ENCODE measurements at regions not wholly inside any gene's neighbourhood (a gene's known extent, or its start where the extent isn't known, plus 50 kb on each side); places are given as distances from the start of the nearest gene placed in this dataset.

DNA sequence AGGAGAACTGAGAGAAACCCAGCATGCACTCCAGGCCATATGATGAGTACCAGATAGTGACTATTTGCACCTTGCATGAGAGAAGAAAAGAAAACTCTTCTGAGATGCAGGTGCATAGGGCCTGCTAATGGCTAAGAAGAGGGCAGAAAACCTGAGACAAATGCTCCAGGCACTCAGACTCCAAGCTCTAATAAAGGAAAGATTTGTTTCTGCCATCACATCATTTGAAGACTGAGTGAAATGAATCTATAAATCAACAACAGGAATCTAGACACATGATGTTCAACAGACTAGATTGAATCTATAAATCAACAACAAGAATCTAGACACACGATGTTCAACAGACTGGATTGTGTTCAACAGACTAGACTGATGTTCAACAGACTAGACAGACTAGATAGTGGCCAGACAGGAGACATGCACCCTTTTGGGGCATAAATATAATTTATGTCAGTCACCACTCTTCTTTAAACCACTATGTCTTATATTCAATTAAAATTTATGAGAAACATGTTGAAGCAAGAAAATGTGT lies 482.7 kb upstream of the UBE2E3 start (continued):
- TF ChIP-seq YY2 (tag by site-specific recombination; IDR thresholded peaks at IDR 0.05) (no peak), ZNF140 (tag by site-specific recombination; IDR thresholded peaks at IDR 0.05) (no peak), ZNF335 (tag by site-specific recombination; conservative IDR thresholded peaks at IDR 0.05) (no peak), ZBTB8A (tag by site-specific recombination; IDR thresholded peaks at IDR 0.05) (no peak), ZNF175 (tag by site-specific recombination; IDR thresholded peaks at IDR 0.05) (no peak), ZNF416 (tag by site-specific recombination; IDR thresholded peaks at IDR 0.05) (no peak), ZNF155 (tag by site-specific recombination; IDR thresholded peaks at IDR 0.05) (no peak), ZBTB7A (tag by site-specific recombination; IDR thresholded peaks at IDR 0.05; ENCODE audit: low read depth) (no peak), ZNF169 (tag by site-specific recombination; IDR thresholded peaks at IDR 0.05) (no peak)
- TF ChIP-seq, protein P1, sequence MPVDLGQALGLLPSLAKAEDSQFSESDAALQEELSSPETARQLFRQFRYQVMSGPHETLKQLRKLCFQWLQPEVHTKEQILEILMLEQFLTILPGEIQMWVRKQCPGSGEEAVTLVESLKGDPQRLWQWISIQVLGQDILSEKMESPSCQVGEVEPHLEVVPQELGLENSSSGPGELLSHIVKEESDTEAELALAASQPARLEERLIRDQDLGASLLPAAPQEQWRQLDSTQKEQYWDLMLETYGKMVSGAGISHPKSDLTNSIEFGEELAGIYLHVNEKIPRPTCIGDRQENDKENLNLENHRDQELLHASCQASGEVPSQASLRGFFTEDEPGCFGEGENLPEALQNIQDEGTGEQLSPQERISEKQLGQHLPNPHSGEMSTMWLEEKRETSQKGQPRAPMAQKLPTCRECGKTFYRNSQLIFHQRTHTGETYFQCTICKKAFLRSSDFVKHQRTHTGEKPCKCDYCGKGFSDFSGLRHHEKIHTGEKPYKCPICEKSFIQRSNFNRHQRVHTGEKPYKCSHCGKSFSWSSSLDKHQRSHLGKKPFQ (tag by site-specific recombination; IDR thresholded peaks at IDR 0.05), result no peak
- TF ChIP-seq, protein P2, sequence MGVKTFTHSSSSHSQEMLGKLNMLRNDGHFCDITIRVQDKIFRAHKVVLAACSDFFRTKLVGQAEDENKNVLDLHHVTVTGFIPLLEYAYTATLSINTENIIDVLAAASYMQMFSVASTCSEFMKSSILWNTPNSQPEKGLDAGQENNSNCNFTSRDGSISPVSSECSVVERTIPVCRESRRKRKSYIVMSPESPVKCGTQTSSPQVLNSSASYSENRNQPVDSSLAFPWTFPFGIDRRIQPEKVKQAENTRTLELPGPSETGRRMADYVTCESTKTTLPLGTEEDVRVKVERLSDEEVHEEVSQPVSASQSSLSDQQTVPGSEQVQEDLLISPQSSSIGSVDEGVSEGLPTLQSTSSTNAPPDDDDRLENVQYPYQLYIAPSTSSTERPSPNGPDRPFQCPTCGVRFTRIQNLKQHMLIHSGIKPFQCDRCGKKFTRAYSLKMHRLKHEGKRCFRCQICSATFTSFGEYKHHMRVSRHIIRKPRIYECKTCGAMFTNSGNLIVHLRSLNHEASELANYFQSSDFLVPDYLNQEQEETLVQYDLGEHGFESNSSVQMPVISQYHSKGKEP (tag by site-specific recombination; IDR thresholded peaks at IDR 0.05), result no peak

DNA sequence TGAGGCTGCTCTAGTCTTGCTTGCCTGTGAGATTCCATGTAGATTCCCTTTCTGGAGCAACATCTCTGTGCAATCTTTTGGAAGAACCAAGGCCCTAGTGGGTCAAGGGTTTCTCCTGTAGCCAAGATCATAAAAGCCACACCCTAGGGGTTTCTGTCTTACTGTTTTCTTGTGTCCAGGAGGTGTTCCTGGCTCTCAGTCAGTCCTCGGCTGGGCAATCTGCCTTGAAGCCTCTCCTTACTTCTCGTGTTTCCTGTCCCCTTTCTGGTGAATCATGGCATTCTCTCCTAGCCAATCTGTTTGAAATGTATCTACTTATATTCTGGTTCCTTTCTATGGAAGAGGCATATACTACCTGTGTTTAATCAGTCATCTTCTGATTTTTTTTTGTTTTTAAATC lies 484.8 kb upstream of the UBE2E3 start:
- no peaks in the 10 kb centered on the region for H3K4me1 ChIP-seq (ENCODE audit: control insufficient read depth, insufficient read depth, low read length)
- CTCF ChIA-PET, result no interaction called here
- no peaks in the 10 kb centered on the region for H3K36me3 ChIP-seq (ENCODE audit: control insufficient read depth in 2 of 2, insufficient read depth in 1 of 2, low read length in 2 of 2)
- H3K9me3 ChIP-seq (ENCODE audit: control insufficient read depth, insufficient read depth, low read depth, low read length), result no peaks in the 10 kb centered on the region
- H3K4me3 ChIP-seq (ENCODE audit: low read depth, low read length), result no peak overlapping the region
- POLR2A ChIA-PET, result no interaction called here
- no peak overlapping the region for H3K27ac ChIP-seq (ENCODE audit: extremely low read depth, low read depth, low read length)
- TF ChIP-seq ZNF404 (tag by site-specific recombination; IDR thresholded peaks at IDR 0.05) (no peak), GLI2 (tag by site-specific recombination; IDR thresholded peaks at IDR 0.05; ENCODE audit: borderline replicate concordance, low read depth) (no peak), GLI4 (tag by site-specific recombination; IDR thresholded peaks at IDR 0.05) (no peak), SETDB1 (IDR thresholded peaks at IDR 0.05; ENCODE audit: insufficient read length, low read length) (no peak), ZNF112 (tag by site-specific recombination; IDR thresholded peaks at IDR 0.05) (no peak), ZNF660 (tag by site-specific recombination; IDR thresholded peaks at IDR 0.05) (no peak), ZNF558 (tag by site-specific recombination; IDR thresholded peaks at IDR 0.05) (no peak)
- TF ChIP-seq, protein P3, sequence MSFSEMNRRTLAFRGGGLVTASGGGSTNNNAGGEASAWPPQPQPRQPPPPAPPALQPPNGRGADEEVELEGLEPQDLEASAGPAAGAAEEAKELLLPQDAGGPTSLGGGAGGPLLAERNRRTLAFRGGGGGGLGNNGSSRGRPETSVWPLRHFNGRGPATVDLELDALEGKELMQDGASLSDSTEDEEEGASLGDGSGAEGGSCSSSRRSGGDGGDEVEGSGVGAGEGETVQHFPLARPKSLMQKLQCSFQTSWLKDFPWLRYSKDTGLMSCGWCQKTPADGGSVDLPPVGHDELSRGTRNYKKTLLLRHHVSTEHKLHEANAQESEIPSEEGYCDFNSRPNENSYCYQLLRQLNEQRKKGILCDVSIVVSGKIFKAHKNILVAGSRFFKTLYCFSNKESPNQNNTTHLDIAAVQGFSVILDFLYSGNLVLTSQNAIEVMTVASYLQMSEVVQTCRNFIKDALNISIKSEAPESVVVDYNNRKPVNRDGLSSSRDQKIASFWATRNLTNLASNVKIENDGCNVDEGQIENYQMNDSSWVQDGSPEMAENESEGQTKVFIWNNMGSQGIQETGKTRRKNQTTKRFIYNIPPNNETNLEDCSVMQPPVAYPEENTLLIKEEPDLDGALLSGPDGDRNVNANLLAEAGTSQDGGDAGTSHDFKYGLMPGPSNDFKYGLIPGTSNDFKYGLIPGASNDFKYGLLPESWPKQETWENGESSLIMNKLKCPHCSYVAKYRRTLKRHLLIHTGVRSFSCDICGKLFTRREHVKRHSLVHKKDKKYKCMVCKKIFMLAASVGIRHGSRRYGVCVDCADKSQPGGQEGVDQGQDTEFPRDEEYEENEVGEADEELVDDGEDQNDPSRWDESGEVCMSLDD (tag by site-specific recombination; IDR thresholded peaks at IDR 0.05), result no peak
- TF ChIP-seq, protein P4, sequence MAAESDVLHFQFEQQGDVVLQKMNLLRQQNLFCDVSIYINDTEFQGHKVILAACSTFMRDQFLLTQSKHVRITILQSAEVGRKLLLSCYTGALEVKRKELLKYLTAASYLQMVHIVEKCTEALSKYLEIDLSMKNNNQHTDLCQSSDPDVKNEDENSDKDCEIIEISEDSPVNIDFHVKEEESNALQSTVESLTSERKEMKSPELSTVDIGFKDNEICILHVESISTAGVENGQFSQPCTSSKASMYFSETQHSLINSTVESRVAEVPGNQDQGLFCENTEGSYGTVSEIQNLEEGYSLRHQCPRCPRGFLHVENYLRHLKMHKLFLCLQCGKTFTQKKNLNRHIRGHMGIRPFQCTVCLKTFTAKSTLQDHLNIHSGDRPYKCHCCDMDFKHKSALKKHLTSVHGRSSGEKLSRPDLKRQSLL (tag by site-specific recombination; IDR thresholded peaks at IDR 0.05), result no peak
- TF ChIP-seq, protein P5, sequence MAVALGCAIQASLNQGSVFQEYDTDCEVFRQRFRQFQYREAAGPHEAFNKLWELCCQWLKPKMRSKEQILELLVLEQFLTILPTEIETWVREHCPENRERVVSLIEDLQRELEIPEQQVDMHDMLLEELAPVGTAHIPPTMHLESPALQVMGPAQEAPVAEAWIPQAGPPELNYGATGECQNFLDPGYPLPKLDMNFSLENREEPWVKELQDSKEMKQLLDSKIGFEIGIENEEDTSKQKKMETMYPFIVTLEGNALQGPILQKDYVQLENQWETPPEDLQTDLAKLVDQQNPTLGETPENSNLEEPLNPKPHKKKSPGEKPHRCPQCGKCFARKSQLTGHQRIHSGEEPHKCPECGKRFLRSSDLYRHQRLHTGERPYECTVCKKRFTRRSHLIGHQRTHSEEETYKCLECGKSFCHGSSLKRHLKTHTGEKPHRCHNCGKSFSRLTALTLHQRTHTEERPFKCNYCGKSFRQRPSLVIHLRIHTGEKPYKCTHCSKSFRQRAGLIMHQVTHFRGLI (tag by site-specific recombination; IDR thresholded peaks at IDR 0.05), result no peak
- TF ChIP-seq, protein P6, sequence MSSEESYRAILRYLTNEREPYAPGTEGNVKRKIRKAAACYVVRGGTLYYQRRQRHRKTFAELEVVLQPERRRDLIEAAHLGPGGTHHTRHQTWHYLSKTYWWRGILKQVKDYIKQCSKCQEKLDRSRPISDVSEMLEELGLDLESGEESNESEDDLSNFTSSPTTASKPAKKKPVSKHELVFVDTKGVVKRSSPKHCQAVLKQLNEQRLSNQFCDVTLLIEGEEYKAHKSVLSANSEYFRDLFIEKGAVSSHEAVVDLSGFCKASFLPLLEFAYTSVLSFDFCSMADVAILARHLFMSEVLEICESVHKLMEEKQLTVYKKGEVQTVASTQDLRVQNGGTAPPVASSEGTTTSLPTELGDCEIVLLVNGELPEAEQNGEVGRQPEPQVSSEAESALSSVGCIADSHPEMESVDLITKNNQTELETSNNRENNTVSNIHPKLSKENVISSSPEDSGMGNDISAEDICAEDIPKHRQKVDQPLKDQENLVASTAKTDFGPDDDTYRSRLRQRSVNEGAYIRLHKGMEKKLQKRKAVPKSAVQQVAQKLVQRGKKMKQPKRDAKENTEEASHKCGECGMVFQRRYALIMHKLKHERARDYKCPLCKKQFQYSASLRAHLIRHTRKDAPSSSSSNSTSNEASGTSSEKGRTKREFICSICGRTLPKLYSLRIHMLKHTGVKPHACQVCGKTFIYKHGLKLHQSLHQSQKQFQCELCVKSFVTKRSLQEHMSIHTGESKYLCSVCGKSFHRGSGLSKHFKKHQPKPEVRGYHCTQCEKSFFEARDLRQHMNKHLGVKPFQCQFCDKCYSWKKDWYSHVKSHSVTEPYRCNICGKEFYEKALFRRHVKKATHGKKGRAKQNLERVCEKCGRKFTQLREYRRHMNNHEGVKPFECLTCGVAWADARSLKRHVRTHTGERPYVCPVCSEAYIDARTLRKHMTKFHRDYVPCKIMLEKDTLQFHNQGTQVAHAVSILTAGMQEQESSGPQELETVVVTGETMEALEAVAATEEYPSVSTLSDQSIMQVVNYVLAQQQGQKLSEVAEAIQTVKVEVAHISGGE (tag by site-specific recombination; conservative IDR thresholded peaks at IDR 0.05; ENCODE audit: low read depth), result no peak
